BLaER1 treated with 17β-estradiol and CSF1 and Interleukin-3, amounts not matched to agents 10 nM and 100 nM (cell line): ENCODE measurements at regions not wholly inside any gene's neighbourhood (a gene's known extent, or its start where the extent isn't known, plus 50 kb on each side); places are given as distances from the start of the nearest gene placed in this dataset.

Source experiments
- H3K27ac ChIP-seq, 11 experiments: shearing (Covaris generic); formaldehyde crosslinking; 2 replicates each; pipeline ENCODE4 v1.8.1; 2022
- H3K27me3 ChIP-seq, 11 experiments: shearing (Covaris generic); formaldehyde crosslinking; 2 replicates each; pipeline ENCODE4 v1.8.1; 2022
- H3K36me3 ChIP-seq, 11 experiments: shearing (Covaris generic); formaldehyde crosslinking; 2 replicates each; pipeline ENCODE4 v1.8.1; 2022
- H3K4me1 ChIP-seq, 10 experiments: shearing (Covaris generic); formaldehyde crosslinking; 2 replicates each; pipeline ENCODE4 v1.8.1; 2022
- H3K4me2 ChIP-seq, 11 experiments: shearing (Covaris generic); formaldehyde crosslinking; 2 replicates each; pipeline ENCODE4 v1.8.1; 2022
- H3K4me3 ChIP-seq, 10 experiments: shearing (Covaris generic); formaldehyde crosslinking; 2 replicates each; pipeline ENCODE4 v1.8.1; 2022
- H3K9ac ChIP-seq, 11 experiments: shearing (Covaris generic); formaldehyde crosslinking; 2 replicates each; pipeline ENCODE4 v1.8.1; 2022
- H3K9me3 ChIP-seq, 11 experiments: shearing (Covaris generic); formaldehyde crosslinking; replicated peaks in 1 of 11; 2 replicates each; pipeline ENCODE4 v1.8.1; 2022
- H4K20me1 ChIP-seq, 11 experiments: shearing (Covaris generic); formaldehyde crosslinking; 2 replicates each; pipeline ENCODE4 v1.8.1; 2022
- Cebpa-rat ChIP-seq, 11 experiments: shearing (Covaris generic); IDR thresholded peaks; 2 replicates each; pipeline ENCODE4 v1.8.1; 2022

- H3K9me3 ChIP-seq = no peaks in the 10 kb centered on the region
- no peaks in the 10 kb centered on the region for H3K36me3 ChIP-seq
- H3K4me3 ChIP-seq = no peak overlapping the region
- peak overlapping the region; percentile 27 to 99 (median 89); a peak in 21 of 22 replicates for H3K4me2 ChIP-seq
- peaks cover 81 to 100% (median 100%) of the 10 kb centered on the region in 10 experiments for H3K4me1 ChIP-seq
- no peaks in the 10 kb centered on the region for H3K27me3 ChIP-seq
- H3K9ac ChIP-seq = peak overlapping the region in 7 of 11 experiments; percentile 22 to 85 (median 82); a peak in 12 of 22 replicates
- no peak for TF ChIP-seq Cebpa-rat (IDR thresholded peaks at IDR 0.05)
- H3K27ac ChIP-seq = peak overlapping the region in 8 of 11 experiments; percentile 65 to 94 (median 90); a peak in 16 of 22 replicates
- peaks cover 0 to 12% (median 0%) of the 10 kb centered on the region in 11 experiments; a peak in 2 of 22 replicates for H4K20me1 ChIP-seq
These were observed 103.4 kb upstream of the MLN start for GRCh38 chr6:33907227-33907626.

GRCh38 chr6:33906439-33906838 lies 102.6 kb upstream of the MLN start:
- H3K27me3 ChIP-seq = no peaks in the 10 kb centered on the region
- H3K27ac ChIP-seq = peak overlapping the region in 8 of 11 experiments; percentile 65 to 94 (median 90); a peak in 16 of 22 replicates

GRCh38 chr6:33905071-33905609 lies 101.3 kb upstream of the MLN start:
- peak in 5 of 11 experiments; percentile 63 to 90 (median 86); a peak in 10 of 22 replicates for TF ChIP-seq Cebpa-rat (IDR thresholded peaks at IDR 0.05)
- Histone ChIP-seq H3K27me3 (no peaks in the 10 kb centered on the region), H3K4me2 (peak overlapping the region; percentile 60 to 99 (median 89))

More at GRCh38 chr6:33906439-33906838, 102.6 kb upstream of the MLN start:
- Histone ChIP-seq H3K4me1 (peaks cover 80 to 100% (median 100%) of the 10 kb centered on the region in 10 experiments), H3K4me3 (no peak overlapping the region; a peak in 1 of 20 replicates), H3K9ac (peak overlapping the region in 7 of 11 experiments; percentile 60 to 85 (median 82); a peak in 15 of 22 replicates), H4K20me1 (peaks cover 0 to 12% (median 0%) of the 10 kb centered on the region in 11 experiments; a peak in 2 of 22 replicates), H3K36me3 (no peaks in the 10 kb centered on the region), H3K4me2 (peak overlapping the region; percentile 60 to 99 (median 89)), H3K9me3 (no peaks in the 10 kb centered on the region)
- TF ChIP-seq Cebpa-rat (IDR thresholded peaks at IDR 0.05) = peak in 2 of 11 experiments; percentile 27 to 39; a peak in 3 of 22 replicates

GRCh38 chr6:33904747-33905065 lies 100.9 kb upstream of the MLN start:
- H3K4me1 ChIP-seq = peaks cover 78 to 100% (median 97%) of the 10 kb centered on the region in 10 experiments
- H3K4me2 ChIP-seq = peak overlapping the region; percentile 60 to 99 (median 89)
- H3K36me3 ChIP-seq = no peaks in the 10 kb centered on the region
- H4K20me1 ChIP-seq = peaks cover 0 to 12% (median 0%) of the 10 kb centered on the region in 11 experiments; a peak in 2 of 22 replicates
- H3K4me3 ChIP-seq = peak overlapping the region in 7 of 10 experiments; percentile 19 to 54 (median 37); a peak in 13 of 20 replicates
- no peak for TF ChIP-seq Cebpa-rat (IDR thresholded peaks at IDR 0.05)
- H3K9ac ChIP-seq = peak overlapping the region in 9 of 11 experiments; percentile 19 to 85 (median 72); a peak in 16 of 22 replicates
- peak overlapping the region in 10 of 11 experiments; percentile 9 to 94 (median 85); a peak in 19 of 22 replicates for H3K27ac ChIP-seq
- no peaks in the 10 kb centered on the region for H3K9me3 ChIP-seq
- no peaks in the 10 kb centered on the region for H3K27me3 ChIP-seq

More at GRCh38 chr6:33905071-33905609, 101.3 kb upstream of the MLN start:
- Histone ChIP-seq H3K36me3 (no peaks in the 10 kb centered on the region), H4K20me1 (peaks cover 0 to 12% (median 0%) of the 10 kb centered on the region in 11 experiments; a peak in 2 of 22 replicates), H3K4me1 (peaks cover 78 to 100% (median 100%) of the 10 kb centered on the region in 10 experiments), H3K4me3 (peak overlapping the region in 7 of 10 experiments; percentile 19 to 54 (median 37); a peak in 12 of 20 replicates), H3K27ac (peak overlapping the region in 10 of 11 experiments; percentile 9 to 94 (median 85); a peak in 19 of 22 replicates), H3K9ac (peak overlapping the region in 9 of 11 experiments; percentile 19 to 85 (median 72); a peak in 16 of 22 replicates), H3K9me3 (no peaks in the 10 kb centered on the region)

- Histone ChIP-seq H4K20me1 (peaks cover 0 to 12% (median 0%) of the 10 kb centered on the region in 11 experiments; a peak in 2 of 22 replicates), H3K36me3 (no peaks in the 10 kb centered on the region), H3K4me3 (peak overlapping the region in 7 of 10 experiments; percentile 19 to 54 (median 37); a peak in 12 of 20 replicates), H3K4me1 (peaks cover 75 to 97% (median 93%) of the 10 kb centered on the region in 10 experiments), H3K27ac (peak overlapping the region in 10 of 11 experiments; percentile 9 to 94 (median 85); a peak in 19 of 22 replicates), H3K9ac (peak overlapping the region in 9 of 11 experiments; percentile 19 to 85 (median 72); a peak in 17 of 22 replicates), H3K9me3 (no peaks in the 10 kb centered on the region), H3K27me3 (no peaks in the 10 kb centered on the region), H3K4me2 (peak overlapping the region; percentile 60 to 99 (median 89))
- TF ChIP-seq Cebpa-rat (IDR thresholded peaks at IDR 0.05) = no peak
These were observed 100.4 kb upstream of the MLN start for GRCh38 chr6:33904050-33904746.

GRCh38 chr6:33903579-33903978 lies 99.8 kb upstream of the MLN start:
- Histone ChIP-seq H3K27ac (peak overlapping the region in 9 of 11 experiments; percentile 43 to 94 (median 87); a peak in 17 of 22 replicates), H3K9me3 (no peaks in the 10 kb centered on the region), H3K36me3 (no peaks in the 10 kb centered on the region), H3K27me3 (no peaks in the 10 kb centered on the region), H3K4me1 (peaks cover 69 to 91% (median 87%) of the 10 kb centered on the region in 10 experiments), H3K4me3 (peak overlapping the region in 6 of 10 experiments; percentile 19 to 54 (median 38); a peak in 10 of 20 replicates), H3K4me2 (peak overlapping the region; percentile 60 to 99 (median 89)), H3K9ac (peak overlapping the region in 7 of 11 experiments; percentile 64 to 85 (median 82); a peak in 13 of 22 replicates), H4K20me1 (peaks cover 0 to 12% (median 0%) of the 10 kb centered on the region in 11 experiments; a peak in 2 of 22 replicates)
- TF ChIP-seq Cebpa-rat (IDR thresholded peaks at IDR 0.05) = no peak

- peak overlapping the region; percentile 60 to 99 (median 89) for H3K4me2 ChIP-seq
- no peaks in the 10 kb centered on the region for H3K36me3 ChIP-seq
- H3K4me3 ChIP-seq = no peak overlapping the region
- no peak for TF ChIP-seq Cebpa-rat (IDR thresholded peaks at IDR 0.05)
- H3K27ac ChIP-seq = peak overlapping the region in 7 of 11 experiments; percentile 79 to 94 (median 93); a peak in 15 of 22 replicates
- H3K9ac ChIP-seq = peak overlapping the region in 2 of 11 experiments; percentile 40 to 83; a peak in 2 of 22 replicates
- H4K20me1 ChIP-seq = peaks cover 0 to 12% (median 0%) of the 10 kb centered on the region in 11 experiments; a peak in 1 of 22 replicates
- H3K27me3 ChIP-seq = no peaks in the 10 kb centered on the region
- H3K9me3 ChIP-seq = no peaks in the 10 kb centered on the region
- peaks cover 59 to 86% (median 80%) of the 10 kb centered on the region in 10 experiments for H3K4me1 ChIP-seq
These were observed 98.7 kb upstream of the MLN start for GRCh38 chr6:33902457-33902853.

- H4K20me1 ChIP-seq = peaks cover 0 to 12% (median 0%) of the 10 kb centered on the region in 11 experiments; a peak in 1 of 22 replicates
- no peaks in the 10 kb centered on the region for H3K36me3 ChIP-seq
- peak overlapping the region in 6 of 11 experiments; percentile 36 to 94 (median 90); a peak in 9 of 22 replicates for H3K27ac ChIP-seq
- H3K9me3 ChIP-seq = no peaks in the 10 kb centered on the region
- H3K4me1 ChIP-seq = peaks cover 53 to 86% (median 80%) of the 10 kb centered on the region in 10 experiments
- TF ChIP-seq Cebpa-rat (IDR thresholded peaks at IDR 0.05) = no peak
- no peak overlapping the region for H3K4me3 ChIP-seq
- no peak overlapping the region for H3K9ac ChIP-seq
- no peaks in the 10 kb centered on the region for H3K27me3 ChIP-seq
- H3K4me2 ChIP-seq = peak overlapping the region; percentile 60 to 99 (median 89); a peak in 19 of 22 replicates
These were observed 98.1 kb upstream of the MLN start for GRCh38 chr6:33901822-33902456.
